H1 (cell line): ENCODE measurements at regions not wholly inside any gene's neighbourhood (a gene's known extent, or its start where the extent isn't known, plus 50 kb on each side); places are given as distances from the start of the nearest gene placed in this dataset.

Experiments used
- CTCF ChIA-PET: fragments of 300-600 bp; sonication (Branson Sonifier 250); formaldehyde crosslinking; loops from one replicate; lab custom pipeline; 2021; ENCODE audit not compliant: partially characterized antibody; lab: Charles Lee
- POLR2A ChIA-PET: fragments of 300-600 bp; sonication (Branson Sonifier 250); formaldehyde crosslinking; loops from one replicate; lab custom pipeline; 2021; ENCODE audit warnings: inconsistent platforms; ENCODE audit not compliant: partially characterized antibody; lab: Charles Lee
- DNase-seq, 2 experiments: peaks; one replicate each; pipeline versions ENCODE4 v3.0.0 to v3.0.0-alpha.2; 2010 to 2022; ENCODE audit warnings: low spot score in 2 of 2, low read depth in 1 of 2, mixed read lengths in 1 of 2
- FAIRE-seq: peaks from 2 replicates; lab custom pipeline; 2011; peaks lifted over from hg19 to GRCh38; lab: Jason Lieb, UNC
- H2AFZ ChIP-seq: 2 replicates; pipeline ENCODE4 v1.8.1; 2012; ENCODE audit warnings: low read length, inconsistent platforms
- H2AK5ac ChIP-seq: 2 replicates; pipeline ENCODE4 v1.6.1; 2013; ENCODE audit warnings: low read depth, low read length
- H2BK120ac ChIP-seq: replicated peaks from 2 replicates; pipeline ENCODE3; 2013; ENCODE audit warnings: low read depth, low read length, inconsistent platforms
- H2BK12ac ChIP-seq: 2 replicates; pipeline ENCODE4 v1.6.1; 2013; ENCODE audit warnings: low read depth, low read length
- H2BK15ac ChIP-seq: 2 replicates; pipeline ENCODE4 v1.6.1; 2013; ENCODE audit warnings: low read length
- H2BK20ac ChIP-seq: 2 replicates; pipeline ENCODE4 v1.6.1; 2013; ENCODE audit warnings: low read length
- H2BK5ac ChIP-seq: 2 replicates; pipeline ENCODE4 v1.6.1; 2013; ENCODE audit warnings: low read depth, low read length
- H3K14ac ChIP-seq: 2 replicates; pipeline ENCODE4 v1.6.1; 2013; ENCODE audit warnings: inconsistent platforms; ENCODE audit not compliant: insufficient read length
- H3K18ac ChIP-seq: 2 replicates; pipeline ENCODE4 v1.6.1; 2013; ENCODE audit warnings: low read length; ENCODE audit errors: extremely low read depth
- H3K23ac ChIP-seq: 2 replicates; pipeline ENCODE4 v1.6.1; 2013; ENCODE audit warnings: inconsistent platforms; ENCODE audit not compliant: insufficient read length
- H3K23me2 ChIP-seq: 2 replicates; pipeline ENCODE4 v1.6.1; 2013; ENCODE audit warnings: low read depth, low read length
- H3K27ac ChIP-seq: 2 replicates; pipeline ENCODE4 v1.6.1; 2011; ENCODE audit warnings: low read depth, low read length, inconsistent platforms
- H3K27me3 ChIP-seq, 4 experiments: replicated peaks in 1 of 4; 1 replicate in 1 of 4; 2 replicates in 3 of 4; pipeline versions ENCODE4 v1.6.1 to v1.8.1; 2011 to 2013; ENCODE audit warnings: low read length in 3 of 4, mild to moderate bottlenecking in 3 of 4, inconsistent platforms in 2 of 4, mixed read lengths in 2 of 4, moderate library complexity in 1 of 4; ENCODE audit not compliant: control insufficient read depth in 3 of 4, insufficient read depth in 3 of 4; ENCODE audit errors: extremely low read depth in 1 of 4
- H3K36me3 ChIP-seq, 4 experiments: 2 replicates each; pipeline versions ENCODE4 v1.6.1 to v1.8.1; 2011 to 2013; ENCODE audit warnings: mild to moderate bottlenecking in 4 of 4, low read length in 3 of 4, moderate library complexity in 2 of 4, control low read depth in 1 of 4, inconsistent platforms in 1 of 4; ENCODE audit not compliant: insufficient read depth in 4 of 4, control insufficient read depth in 2 of 4
- H3K4ac ChIP-seq: replicated peaks from 2 replicates; pipeline ENCODE3; 2013; ENCODE audit warnings: low read length, low read depth, mixed read lengths, inconsistent platforms; ENCODE audit not compliant: insufficient read length
- H3K4me1 ChIP-seq, 4 experiments: replicated peaks in 1 of 4; 1 replicate in 1 of 4; 2 replicates in 3 of 4; pipeline versions ENCODE4 v1.6.1 to v1.8.1; 2011 to 2013; ENCODE audit warnings: low read length in 3 of 4, inconsistent platforms in 2 of 4, mixed read lengths in 1 of 4; ENCODE audit not compliant: insufficient read depth in 4 of 4, control insufficient read depth in 3 of 4
- H3K4me2 ChIP-seq, 2 experiments: 2 replicates each; pipeline versions ENCODE4 v1.6.1 to v1.8.1; 2011 to 2013; ENCODE audit warnings: low read depth in 2 of 2, low read length in 2 of 2, control low read depth in 1 of 2, inconsistent platforms in 1 of 2, mild to moderate bottlenecking in 1 of 2; ENCODE audit not compliant: insufficient read depth in 1 of 2
- H3K4me3 ChIP-seq, 4 experiments: fragments of 200-600, 300-600 bp in 1 of 4; sonication (generic), shearing (Covaris generic), sonication (Bioruptor Twin) in 1 of 4; 2 replicates each; pipeline versions ENCODE4 v1.5.1 to v1.8.1; 2011 to 2016; ENCODE audit warnings: low read length in 4 of 4, low read depth in 3 of 4, control low read depth in 2 of 4, inconsistent platforms in 2 of 4, mild to moderate bottlenecking in 2 of 4, mixed read lengths in 1 of 4, moderate library complexity in 1 of 4; ENCODE audit not compliant: insufficient read depth in 2 of 4; ENCODE audit errors: extremely low read depth in 1 of 4
- H3K56ac ChIP-seq: replicated peaks from 2 replicates; pipeline ENCODE3; 2013; ENCODE audit warnings: low read depth, mild to moderate bottlenecking, mixed read lengths, low read length, inconsistent platforms; ENCODE audit not compliant: insufficient read length
- H3K79me1 ChIP-seq: 2 replicates; pipeline ENCODE4 v1.6.1; 2013; ENCODE audit warnings: low read depth, low read length, control low read depth
- H3K79me2 ChIP-seq, 2 experiments: 2 replicates each; pipeline versions ENCODE4 v1.6.1 to v1.8.1; 2012 to 2013; ENCODE audit warnings: low read length in 2 of 2, mild to moderate bottlenecking in 2 of 2, inconsistent platforms in 1 of 2; ENCODE audit not compliant: insufficient read depth in 2 of 2, control insufficient read depth in 1 of 2
- H3K9ac ChIP-seq, 4 experiments: replicated peaks in 1 of 4; 1 replicate in 1 of 4; 2 replicates in 3 of 4; pipeline versions ENCODE4 v1.6.1 to v1.8.1; 2011 to 2013; ENCODE audit warnings: low read depth in 3 of 4, low read length in 3 of 4, control low read depth in 2 of 4, mild to moderate bottlenecking in 2 of 4, moderate library complexity in 2 of 4, inconsistent platforms in 1 of 4; ENCODE audit errors: extremely low read depth in 1 of 4
- H3K9me3 ChIP-seq, 2 experiments: 2 replicates each; pipeline versions ENCODE4 v1.6.1 to v1.8.1; 2012 to 2013; ENCODE audit warnings: mild to moderate bottlenecking in 2 of 2, moderate library complexity in 2 of 2, control low read depth in 1 of 2, inconsistent platforms in 1 of 2, low read depth in 1 of 2, low read length in 1 of 2, mixed read lengths in 1 of 2; ENCODE audit not compliant: insufficient read depth in 2 of 2
- H4K20me1 ChIP-seq, 2 experiments: replicated peaks in 1 of 2; 2 replicates each; pipeline versions ENCODE3 to v1.8.1; 2011 to 2013; ENCODE audit warnings: inconsistent platforms in 2 of 2, low read length in 2 of 2, mild to moderate bottlenecking in 1 of 2; ENCODE audit not compliant: insufficient read depth in 2 of 2, control insufficient read depth in 1 of 2
- H4K5ac ChIP-seq: 2 replicates; pipeline ENCODE4 v1.6.1; 2013; ENCODE audit warnings: low read length, low read depth, mixed read lengths, inconsistent platforms; ENCODE audit not compliant: insufficient read length
- H4K8ac ChIP-seq: 2 replicates; pipeline ENCODE4 v1.8.0; 2013; ENCODE audit warnings: mild to moderate bottlenecking, moderate library complexity, low read length, inconsistent platforms; ENCODE audit not compliant: insufficient read depth; ENCODE audit errors: extremely low read depth
- H4K91ac ChIP-seq: replicated peaks from 2 replicates; pipeline ENCODE3; 2013; ENCODE audit warnings: low read length, mixed read lengths, inconsistent platforms; ENCODE audit not compliant: insufficient read length
- CTCF ChIP-seq, 3 experiments: IDR thresholded peaks; 1 replicate in 2 of 3; 2 replicates in 1 of 3; pipeline versions ENCODE4 v1.5.1 to v1.6.1; 2011; ENCODE audit warnings: low read length in 3 of 3, mild to moderate bottlenecking in 3 of 3, inconsistent platforms in 2 of 3, low read depth in 1 of 3, moderate library complexity in 1 of 3; ENCODE audit not compliant: insufficient read depth in 1 of 3; ENCODE audit errors: control extremely low read depth in 1 of 3
- GTF2F1 ChIP-seq: IDR thresholded peaks from 2 replicates; pipeline ENCODE4 v1.6.1; 2012; ENCODE audit warnings: low read depth, low read length, improper control_type of control experiment, borderline replicate concordance
- HDAC6 ChIP-seq: IDR thresholded peaks from one replicate; pipeline ENCODE4 v1.7.1; 2012; ENCODE audit warnings: low read depth, mild to moderate bottlenecking, inconsistent platforms, low read length, moderate library complexity
- NANOG ChIP-seq: IDR thresholded peaks from 2 replicates; pipeline ENCODE4 v1.6.1; 2011; ENCODE audit warnings: low read length, low read depth, mild to moderate bottlenecking, inconsistent platforms; ENCODE audit not compliant: insufficient read depth, poor library complexity, severe bottlenecking
- WGBS, 2 experiments: shearing (Covaris generic) in 1 of 2; methylation state at CpG; one replicate each; pipeline versions ENCODE4 v1.1.6 to v1.1.7; 2013 to 2015; ENCODE audit warnings: low lambda C conversion rate in 2 of 2, mixed read lengths in 2 of 2, inconsistent platforms in 1 of 2, low coverage in 1 of 2, missing lambda C conversion rate in 1 of 2; ENCODE audit not compliant: insufficient replicate concordance in 2 of 2, insufficient coverage in 1 of 2, insufficient read length in 1 of 2; ENCODE audit errors: extremely low coverage in 1 of 2, missing lambda C conversion rate in 1 of 2; 5-methylcytosine and 5-hydroxymethylcytosine counted together

GRCh38 chr6:139592011-139592410 is 217.6 kb upstream of the CITED2 start:
- Histone ChIP-seq H2BK120ac (no peak overlapping the region), H3K36me3 (no peaks in the 10 kb centered on the region), H3K9me3 (no peaks in the 10 kb centered on the region), H3K18ac (no peak overlapping the region), H4K5ac (no peak overlapping the region), H4K91ac (no peak overlapping the region), H3K4me3 (no peak overlapping the region), H3K4me1 (no peaks in the 10 kb centered on the region; a peak in 1 of 7 replicates), H3K79me2 (no peaks in the 10 kb centered on the region), H2BK20ac (no peak overlapping the region), H3K9ac (no peak overlapping the region), H2AK5ac (no peak overlapping the region), H3K27ac (no peak overlapping the region), H2BK5ac (no peak overlapping the region), H2BK12ac (no peak overlapping the region), H4K20me1 (no peaks in the 10 kb centered on the region), H4K8ac (no peak overlapping the region), H3K79me1 (no peaks in the 10 kb centered on the region), H3K56ac (no peak overlapping the region), H3K23ac (no peak overlapping the region), H3K14ac (no peak overlapping the region), H3K4ac (no peak overlapping the region), H3K4me2 (no peak overlapping the region), H3K27me3 (no peaks in the 10 kb centered on the region), H2AFZ (no peak overlapping the region), H3K23me2 (no peaks in the 10 kb centered on the region), H2BK15ac (no peak overlapping the region)
- WGBS, 2 experiments: 100% methylated on average over 1 of the region's 1 CpG; no CpG with 5 or more reads in 1 of the 2 experiments
- DNase-seq: no peak
- ChIA-PET POLR2A (no interaction called here), CTCF (no interaction called here)
- FAIRE-seq: no peak
- no peak for TF ChIP-seq HDAC6
- no peak for TF ChIP-seq NANOG
- no peak for TF ChIP-seq GTF2F1
- no peak for TF ChIP-seq CTCF (IDR thresholded peaks at IDR 0.05; ENCODE audit: control extremely low read depth in 1 of 3, insufficient read depth in 1 of 3, low read depth in 1 of 3, low read length in 3 of 3)
